HepG2 (cell line): ENCODE measurements at regions not wholly inside any gene's neighbourhood (a gene's known extent, or its start where the extent isn't known, plus 50 kb on each side); places are given as distances from the start of the nearest gene placed in this dataset.

Experiments
- ATAC-seq: fragments of 200-7000 bp; cut with Tn5 transposase; 3 replicates; pipeline ENCODE4 v1.9.1; 2020; ENCODE audit warnings: mild to moderate bottlenecking, moderate library complexity
- BruUV-seq: library from RNA; stranded (reverse); fragments of 400-500 nt; replicated peaks from 2 replicates; lab custom pipeline; 2021; lab: Mats Ljungman, UMichigan
- CTCF ChIA-PET: fragments of 300-600 bp; formaldehyde crosslinking; extraction: SDS; loops from one replicate; lab custom pipeline; 2021; ENCODE audit warnings: low total read pairs, inconsistent platforms, low intra/inter-chr PET ratio; lab: Yijun Ruan, JAX
- POLR2A ChIA-PET: fragments of 350-600 bp; sonication (Branson Sonifier 250); formaldehyde crosslinking; loops from one replicate; lab custom pipeline; 2020; ENCODE audit warnings: antibody characterized with exemption, inconsistent platforms; lab: Yijun Ruan, JAX
- DNase-seq: peaks from one replicate; pipeline ENCODE4 v3.0.0-alpha.2; 2015; ENCODE audit warnings: low spot score
- FAIRE-seq: peaks from 3 replicates; lab custom pipeline; 2011; peaks lifted over from hg19 to GRCh38; lab: Jason Lieb, UNC
- H2AFZ ChIP-seq: one replicate; pipeline ENCODE4 v1.6.1; 2011; ENCODE audit warnings: low read length, inconsistent platforms
- H3K27ac ChIP-seq: fragments of 300-600 bp; 3 replicates; pipeline ENCODE4 v1.8.0; 2011; ENCODE audit warnings: mixed run types, mild to moderate bottlenecking, mixed read lengths, low read length, inconsistent platforms; ENCODE audit not compliant: insufficient read depth; ENCODE audit errors: extremely low read length
- H3K27me3 ChIP-seq, 2 experiments: fragments of 200-600 bp in 1 of 2; 2 replicates in 1 of 2; 3 replicates in 1 of 2; pipeline versions ENCODE4 v1.6.0 to v1.8.0; 2011; ENCODE audit warnings: low read length in 2 of 2, mild to moderate bottlenecking in 2 of 2, moderate library complexity in 2 of 2, inconsistent platforms in 1 of 2; ENCODE audit not compliant: insufficient read depth in 2 of 2, control insufficient read depth in 1 of 2
- H3K36me3 ChIP-seq, 2 experiments: fragments of 200-600 bp in 1 of 2; replicated peaks in 1 of 2; 2 replicates in 1 of 2; 3 replicates in 1 of 2; pipeline versions ENCODE4 v1.5.1 to v1.8.0; 2011; ENCODE audit warnings: low read length in 2 of 2, inconsistent platforms in 1 of 2; ENCODE audit not compliant: insufficient read depth in 2 of 2, control insufficient read depth in 1 of 2
- H3K4me1 ChIP-seq: 2 replicates; pipeline ENCODE4 v1.5.1; 2012; ENCODE audit warnings: low read length, inconsistent platforms; ENCODE audit not compliant: insufficient read depth
- H3K4me2 ChIP-seq: 2 replicates; pipeline ENCODE4 v1.6.0; 2011; ENCODE audit warnings: low read depth, low read length, inconsistent platforms
- H3K4me3 ChIP-seq, 3 experiments: fragments of 200-600 bp in 1 of 3; sonication (generic), shearing (Covaris generic) in 1 of 3; replicated peaks in 1 of 3; 2 replicates each; pipeline ENCODE4 v1.5.1; 2011 to 2016; ENCODE audit warnings: low read length in 3 of 3, inconsistent platforms in 2 of 3, low read depth in 2 of 3, mild to moderate bottlenecking in 2 of 3, control low read depth in 1 of 3, mixed read lengths in 1 of 3; ENCODE audit not compliant: insufficient read depth in 1 of 3
- H3K79me2 ChIP-seq: one replicate; pipeline ENCODE4 v1.6.1; 2011; ENCODE audit warnings: low read length, inconsistent platforms; ENCODE audit not compliant: insufficient read depth
- H3K9ac ChIP-seq: 2 replicates; pipeline ENCODE4 v1.6.0; 2011; ENCODE audit warnings: mild to moderate bottlenecking, low read depth, low read length, inconsistent platforms; ENCODE audit not compliant: insufficient read depth
- H3K9me3 ChIP-seq: 2 replicates; pipeline ENCODE4 v1.5.1; 2012; ENCODE audit warnings: mild to moderate bottlenecking, low read length
- H4K20me1 ChIP-seq: 2 replicates; pipeline ENCODE4 v1.6.0; 2011; ENCODE audit warnings: inconsistent platforms, mild to moderate bottlenecking, low read length, moderate library complexity; ENCODE audit not compliant: insufficient read depth
- RELA ChIP-seq: sonication (generic); formaldehyde crosslinking; IDR thresholded peaks from 2 replicates; pipeline ENCODE4 v1.4.0; 2020; ENCODE audit warnings: missing genetic modification reagents
- SKI ChIP-seq: fragments of 450-650 bp; IDR thresholded peaks from one replicate; pipeline ENCODE4 v1.6.1; 2018; ENCODE audit warnings: mild to moderate bottlenecking; ENCODE audit not compliant: partially characterized antibody
- SMYD3 ChIP-seq: sonication (generic); formaldehyde crosslinking; IDR thresholded peaks from 2 replicates; pipeline ENCODE4 v1.8.1; 2023; ENCODE audit warnings: mild to moderate bottlenecking, missing genetic modification reagents
- SRY ChIP-seq: sonication (generic); formaldehyde crosslinking; IDR thresholded peaks from 2 replicates; pipeline ENCODE4 v1.8.0; 2022; ENCODE audit warnings: mild to moderate bottlenecking, missing genetic modification reagents
- ZBTB7B ChIP-seq: sonication (generic); formaldehyde crosslinking; IDR thresholded peaks from 2 replicates; pipeline ENCODE4 v1.4.0; 2020; ENCODE audit warnings: missing genetic modification reagents
- ZFP36 ChIP-seq: fragments of 150-350 bp; IDR thresholded peaks from 2 replicates; pipeline ENCODE4 v1.6.1; 2018; ENCODE audit warnings: borderline replicate concordance, low read length, low read depth; ENCODE audit not compliant: partially characterized antibody
- ZFP82 ChIP-seq: sonication (generic); formaldehyde crosslinking; IDR thresholded peaks from 2 replicates; pipeline ENCODE4 v1.5.1; 2020; ENCODE audit warnings: mild to moderate bottlenecking, missing genetic modification reagents, borderline replicate concordance
- ZNF407 ChIP-seq: sonication (generic); formaldehyde crosslinking; IDR thresholded peaks from one replicate; pipeline ENCODE4 v1.5.1; 2020; ENCODE audit warnings: mild to moderate bottlenecking, missing genetic modification reagents; ENCODE audit errors: not compliant biosample characterization
- WGBS: methylation state at CpG from one replicate; pipeline ENCODE4 v1.1.6; 2017; ENCODE audit warnings: low lambda C conversion rate; 5-methylcytosine and 5-hydroxymethylcytosine counted together
- in situ Hi-C: cut with HindIII; loops from 2 replicates; pipeline ENCODE4 v1.10.0; 2017; ENCODE audit warnings: low pct_unique_long_range_greater_than_20kb; ENCODE audit not compliant: extremely low pct_ligation_motif_present
- intact Hi-C: fragments of 100-400 bp; cut with micrococcal nuclease; formaldehyde crosslinking; loops from one replicate; pipeline ENCODE4 v1.10.0; 2022; ENCODE audit not compliant: unreplicated experiment
- TF ChIP-seq, protein P1 (sequence below): sonication (generic); formaldehyde crosslinking; IDR thresholded peaks from 2 replicates; pipeline ENCODE4 v1.4.0; 2020; ENCODE audit warnings: missing genetic modification reagents

DNA sequence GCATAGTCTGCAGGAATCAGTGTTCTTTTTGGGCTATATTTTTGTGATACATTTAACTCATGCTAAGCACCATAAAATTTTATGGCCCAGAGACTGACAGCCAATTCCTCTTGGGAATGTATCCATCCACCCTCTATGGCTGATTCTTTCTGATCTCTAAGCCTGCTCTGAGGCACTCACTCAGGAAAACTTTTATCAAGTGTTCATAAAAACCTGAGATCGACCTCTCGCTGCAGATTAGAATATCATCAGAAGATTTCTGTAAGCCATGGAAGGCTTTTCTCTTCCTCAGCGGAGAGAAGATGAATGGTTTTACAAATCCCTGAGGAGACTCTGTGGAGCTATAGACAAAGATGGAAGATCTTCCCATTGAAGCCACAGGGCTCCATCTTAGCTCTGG is 489.8 kb upstream of the GHITM start:
- Histone ChIP-seq H3K4me3 (no peak overlapping the region), H3K36me3 (no peaks in the 10 kb centered on the region), H3K79me2 (no peaks in the 10 kb centered on the region), H3K9me3 (peaks cover 47% of the 10 kb centered on the region), H3K4me2 (no peak overlapping the region), H2AFZ (no peak overlapping the region), H3K27ac (no peak overlapping the region), H4K20me1 (no peaks in the 10 kb centered on the region), H3K27me3 (no peaks in the 10 kb centered on the region; a peak in 1 of 5 replicates), H3K9ac (no peak overlapping the region), H3K4me1 (no peaks in the 10 kb centered on the region)
- ATAC-seq: no peak
- in situ Hi-C loops: no loop called here
- POLR2A ChIA-PET: no interaction called here
- CTCF ChIA-PET: no interaction called here
- BruUV-seq: no TSS peak
- DNase-seq: no peak
- 17% methylated on average over 3 of the region's 3 CpGs for WGBS
- FAIRE-seq: no peak
- TF ChIP-seq ZNF407 (CRISPR knock-in tag) (no peak), SRY (no peak), ZFP36 (no peak), SKI (no peak), ZBTB7B (CRISPR knock-in tag) (no peak), ZFP82 (no peak), SMYD3 (CRISPR knock-in tag) (no peak), RELA (CRISPR knock-in tag) (no peak)
- TF ChIP-seq, protein P1, sequence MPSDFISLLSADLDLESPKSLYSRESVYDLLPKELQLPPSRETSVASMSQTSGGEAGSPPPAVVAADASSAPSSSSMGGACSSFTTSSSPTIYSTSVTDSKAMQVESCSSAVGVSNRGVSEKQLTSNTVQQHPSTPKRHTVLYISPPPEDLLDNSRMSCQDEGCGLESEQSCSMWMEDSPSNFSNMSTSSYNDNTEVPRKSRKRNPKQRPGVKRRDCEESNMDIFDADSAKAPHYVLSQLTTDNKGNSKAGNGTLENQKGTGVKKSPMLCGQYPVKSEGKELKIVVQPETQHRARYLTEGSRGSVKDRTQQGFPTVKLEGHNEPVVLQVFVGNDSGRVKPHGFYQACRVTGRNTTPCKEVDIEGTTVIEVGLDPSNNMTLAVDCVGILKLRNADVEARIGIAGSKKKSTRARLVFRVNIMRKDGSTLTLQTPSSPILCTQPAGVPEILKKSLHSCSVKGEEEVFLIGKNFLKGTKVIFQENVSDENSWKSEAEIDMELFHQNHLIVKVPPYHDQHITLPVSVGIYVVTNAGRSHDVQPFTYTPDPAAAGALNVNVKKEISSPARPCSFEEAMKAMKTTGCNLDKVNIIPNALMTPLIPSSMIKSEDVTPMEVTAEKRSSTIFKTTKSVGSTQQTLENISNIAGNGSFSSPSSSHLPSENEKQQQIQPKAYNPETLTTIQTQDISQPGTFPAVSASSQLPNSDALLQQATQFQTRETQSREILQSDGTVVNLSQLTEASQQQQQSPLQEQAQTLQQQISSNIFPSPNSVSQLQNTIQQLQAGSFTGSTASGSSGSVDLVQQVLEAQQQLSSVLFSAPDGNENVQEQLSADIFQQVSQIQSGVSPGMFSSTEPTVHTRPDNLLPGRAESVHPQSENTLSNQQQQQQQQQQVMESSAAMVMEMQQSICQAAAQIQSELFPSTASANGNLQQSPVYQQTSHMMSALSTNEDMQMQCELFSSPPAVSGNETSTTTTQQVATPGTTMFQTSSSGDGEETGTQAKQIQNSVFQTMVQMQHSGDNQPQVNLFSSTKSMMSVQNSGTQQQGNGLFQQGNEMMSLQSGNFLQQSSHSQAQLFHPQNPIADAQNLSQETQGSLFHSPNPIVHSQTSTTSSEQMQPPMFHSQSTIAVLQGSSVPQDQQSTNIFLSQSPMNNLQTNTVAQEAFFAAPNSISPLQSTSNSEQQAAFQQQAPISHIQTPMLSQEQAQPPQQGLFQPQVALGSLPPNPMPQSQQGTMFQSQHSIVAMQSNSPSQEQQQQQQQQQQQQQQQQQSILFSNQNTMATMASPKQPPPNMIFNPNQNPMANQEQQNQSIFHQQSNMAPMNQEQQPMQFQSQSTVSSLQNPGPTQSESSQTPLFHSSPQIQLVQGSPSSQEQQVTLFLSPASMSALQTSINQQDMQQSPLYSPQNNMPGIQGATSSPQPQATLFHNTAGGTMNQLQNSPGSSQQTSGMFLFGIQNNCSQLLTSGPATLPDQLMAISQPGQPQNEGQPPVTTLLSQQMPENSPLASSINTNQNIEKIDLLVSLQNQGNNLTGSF (CRISPR knock-in tag): no peak
- intact Hi-C loops: no loop called here
